CD1c-positive myeloid dendritic cell (primary cell): ENCODE measurements at regions not wholly inside any gene's neighbourhood (a gene's known extent, or its start where the extent isn't known, plus 50 kb on each side); places are given as distances from the start of the nearest gene placed in this dataset.
A peak's percentile ranks its signal among the peaks of the same experiment; 100 is the strongest.

ENCODE experiments used
- DNase-seq: peaks from one replicate; pipeline ENCODE4 v3.0.0-alpha.2; 2016; ENCODE audit errors: extremely low spot score

DNA sequence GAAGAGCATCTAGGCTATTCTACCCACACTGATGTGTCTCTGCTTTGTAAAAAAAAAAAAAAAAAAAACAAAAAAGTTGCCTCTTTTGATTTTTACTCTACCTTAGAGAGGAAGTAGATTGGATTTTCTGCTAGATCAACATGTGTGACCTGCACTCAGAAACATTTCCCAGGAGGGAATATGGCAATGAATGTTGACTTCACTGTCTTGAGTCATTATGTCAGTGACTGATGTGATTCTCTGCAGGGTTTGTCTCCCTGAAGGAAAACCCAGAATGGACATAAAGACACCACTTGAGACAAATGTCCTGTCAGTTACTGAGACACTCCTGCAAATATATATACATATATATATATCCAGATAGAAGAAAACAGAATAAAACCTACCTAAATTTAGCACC lies 370.3 kb downstream of the BMPER start:
- no peak for DNase-seq

DNA sequence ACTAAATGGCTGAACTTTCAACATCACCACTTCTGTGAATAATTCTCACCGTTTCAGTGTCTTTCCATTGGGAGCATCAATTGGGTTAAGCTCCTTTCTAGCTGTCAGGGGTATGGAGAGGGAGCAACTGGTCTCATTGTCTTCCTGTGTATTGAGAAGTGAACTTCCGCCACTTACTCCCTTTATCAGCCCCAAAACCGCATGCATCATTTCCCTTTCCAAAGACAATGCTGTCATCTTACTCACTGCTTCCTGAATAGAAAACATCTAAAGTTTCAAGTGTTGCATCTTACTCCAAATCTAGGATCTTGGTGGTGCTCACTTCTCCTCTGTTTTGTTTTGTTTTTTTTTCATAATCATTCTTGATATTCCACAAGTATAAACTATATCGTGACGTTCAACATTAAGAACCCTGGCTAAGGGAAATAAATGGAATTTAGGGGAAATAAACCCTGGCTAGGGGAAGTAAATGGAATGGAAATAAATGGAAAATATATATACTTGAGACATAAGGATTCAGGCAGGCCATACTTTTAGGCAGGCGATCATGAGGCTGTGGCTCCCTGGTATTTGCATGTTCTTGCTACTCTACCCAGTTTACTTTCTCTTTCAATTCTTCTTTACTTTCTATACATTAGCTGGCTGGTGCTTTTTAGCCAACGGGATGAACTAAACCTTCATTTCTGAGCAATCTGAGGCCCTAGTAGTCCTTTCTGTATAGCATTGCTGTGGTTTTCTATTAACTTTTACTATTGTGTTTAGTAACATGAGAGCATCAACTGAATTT lies 371.9 kb downstream of the BMPER start:
- DNase-seq, result no peak

DNA sequence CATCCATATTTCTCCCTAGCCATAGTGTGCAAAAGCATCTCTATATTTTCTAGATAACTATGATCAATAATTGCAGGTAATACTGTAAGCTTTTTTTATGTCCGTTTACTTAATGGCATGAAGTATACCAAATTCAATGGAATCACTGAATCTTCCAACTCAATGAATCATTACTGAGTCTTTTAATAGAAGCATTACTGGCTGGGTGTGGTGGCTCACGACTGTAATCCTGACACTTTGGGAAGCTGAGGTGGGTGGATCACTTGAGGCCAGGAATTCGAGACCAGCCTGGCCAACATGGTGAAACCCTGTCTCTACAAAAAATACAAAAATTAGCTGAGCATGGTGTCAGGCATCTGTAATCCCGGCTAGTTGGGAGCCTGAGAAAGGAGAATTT lies 372.5 kb downstream of the BMPER start:
- no peak for DNase-seq

DNA sequence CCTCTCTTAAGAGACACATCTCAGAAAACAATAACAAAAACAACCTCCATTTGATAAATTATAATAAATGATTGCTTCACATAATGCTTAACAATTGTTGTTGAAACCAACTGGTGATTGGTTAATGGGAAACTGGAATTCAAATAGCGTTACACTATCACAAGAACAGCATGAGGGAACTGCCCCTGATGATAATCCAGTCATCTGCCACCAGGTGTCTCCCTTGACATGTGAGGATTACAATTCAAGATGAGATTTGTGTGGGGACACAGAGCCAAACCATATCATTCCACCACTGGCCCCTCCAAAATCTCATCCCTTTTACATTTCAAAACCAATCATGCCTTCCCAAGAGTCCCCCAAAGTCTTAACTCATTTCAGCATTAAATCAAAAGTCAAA lies 375.9 kb downstream of the BMPER start:
- DNase-seq, result no peak

DNA sequence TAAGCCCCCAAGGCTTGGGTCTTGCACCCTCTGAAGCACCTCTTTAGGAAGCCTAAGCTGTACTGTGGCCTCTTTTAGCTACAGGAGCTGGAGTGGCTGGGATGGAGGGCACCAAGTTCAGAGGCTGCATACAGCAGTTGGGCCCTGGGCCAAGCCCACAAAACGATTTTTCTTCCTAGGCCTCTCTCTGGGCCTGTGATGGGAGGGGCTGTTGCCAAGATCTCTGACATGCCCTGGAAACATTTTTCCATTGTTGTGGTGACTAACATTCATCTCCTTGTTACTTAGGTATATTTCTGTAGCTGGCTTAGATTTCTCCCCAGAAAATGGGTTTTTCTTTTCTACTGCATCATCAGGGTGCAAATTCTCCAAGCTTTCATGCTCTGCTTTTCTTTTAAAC lies 375.7 kb upstream of the NPSR1 start:
- DNase-seq, result no peak

DNA sequence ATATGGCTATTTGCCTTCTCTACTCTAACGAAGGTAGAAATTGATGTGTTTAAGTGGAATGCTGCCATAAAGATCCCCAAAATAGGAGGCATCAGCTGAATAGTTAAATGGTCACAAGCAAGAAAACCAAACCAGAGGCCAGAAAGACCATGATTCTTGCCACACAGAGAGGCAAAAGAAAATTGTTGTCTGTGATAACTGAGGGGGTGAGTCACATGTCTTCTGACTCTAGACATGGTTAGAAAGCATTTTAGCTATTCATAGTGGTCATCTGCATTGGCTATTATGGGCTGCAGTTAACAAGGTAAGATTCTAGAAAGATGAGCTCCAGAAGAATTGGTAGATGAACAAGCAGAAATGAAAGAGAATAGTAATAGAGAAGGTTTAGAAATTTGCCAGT lies 361.4 kb upstream of the NPSR1 start:
- DNase-seq, result no peak

DNA sequence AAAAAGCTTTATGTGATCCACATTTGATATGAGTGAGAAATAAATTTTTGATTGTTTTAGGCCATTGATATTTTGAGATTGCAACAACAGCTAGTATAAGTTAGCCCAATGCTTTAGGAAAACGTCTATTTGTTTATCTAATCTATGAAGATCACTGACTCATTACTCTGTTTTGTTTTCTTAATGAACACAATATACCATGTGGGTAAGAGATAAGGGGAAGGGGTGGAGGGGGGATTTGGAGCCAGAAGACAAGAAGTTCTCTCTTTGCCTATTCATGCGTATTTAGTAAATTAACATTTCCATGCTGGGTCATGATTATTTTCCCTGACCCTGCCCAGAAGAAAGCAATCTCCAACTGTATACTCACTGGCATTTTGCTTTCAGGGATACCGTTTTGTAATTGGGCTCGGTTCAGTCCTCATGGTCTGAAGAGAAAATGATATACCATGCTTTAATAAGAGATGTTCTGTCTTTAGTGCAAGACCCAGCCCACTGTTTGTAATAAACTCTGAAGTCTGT lies 359.5 kb upstream of the NPSR1 start:
- no peak for DNase-seq

DNA sequence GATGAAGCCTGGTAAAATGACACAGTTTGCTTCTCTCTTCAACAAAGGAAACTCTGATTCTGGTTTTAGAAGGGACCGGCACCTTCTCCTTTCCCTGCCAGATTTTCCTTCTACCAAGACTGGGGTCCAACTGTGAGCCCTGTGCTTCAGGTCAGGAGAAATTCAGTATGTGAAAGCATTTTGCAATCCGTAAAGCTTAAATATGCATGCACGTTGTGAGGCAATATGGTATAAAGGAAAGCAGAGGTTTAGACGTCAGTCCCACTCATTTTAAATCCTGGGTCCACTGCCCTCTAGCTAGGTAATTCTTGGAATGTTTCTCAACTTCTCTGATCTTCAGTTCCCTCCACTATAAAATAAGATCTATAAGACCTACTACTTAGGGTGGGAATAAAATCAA lies 359.0 kb upstream of the NPSR1 start:
- DNase-seq, result no peak

DNA sequence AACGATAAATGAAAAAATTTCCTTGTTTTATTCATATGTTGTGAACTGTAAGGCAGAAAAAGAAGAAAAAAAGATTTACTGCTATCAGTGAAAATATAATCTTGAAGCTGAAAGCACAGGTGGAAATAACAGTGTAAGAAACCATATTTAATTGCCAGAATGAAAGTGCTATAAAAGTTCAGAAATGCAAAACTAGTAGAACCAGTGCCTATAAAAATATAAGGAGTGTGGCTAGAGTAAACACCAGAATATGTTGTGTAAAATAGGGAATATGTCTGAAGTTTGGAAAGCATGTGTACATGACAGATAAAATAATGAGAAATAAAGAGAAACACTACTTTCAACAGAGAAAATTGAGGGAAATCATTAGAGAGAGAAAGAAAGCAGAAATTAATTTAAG lies 350.5 kb upstream of the NPSR1 start:
- DNase-seq, result no peak

DNA sequence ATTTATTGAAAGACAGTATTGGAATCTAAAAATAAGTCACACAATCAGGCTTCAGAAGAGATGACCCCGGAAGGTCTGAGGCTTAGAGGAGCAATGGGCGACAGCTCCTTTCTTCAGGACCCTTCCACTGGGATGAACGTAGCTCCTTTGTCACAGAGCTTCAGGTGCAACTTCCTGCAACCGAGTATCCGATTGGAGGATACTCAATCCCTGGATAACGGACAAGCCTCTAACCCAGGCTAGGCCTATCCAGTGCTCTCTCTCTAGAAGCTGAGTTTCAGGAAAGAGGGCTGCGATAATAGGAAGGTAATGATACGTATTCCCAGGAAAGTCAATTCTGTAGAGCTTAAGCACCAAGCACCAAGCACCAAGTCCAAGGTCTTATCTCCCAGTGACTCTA lies 349.4 kb upstream of the NPSR1 start:
- no peak for DNase-seq

DNA sequence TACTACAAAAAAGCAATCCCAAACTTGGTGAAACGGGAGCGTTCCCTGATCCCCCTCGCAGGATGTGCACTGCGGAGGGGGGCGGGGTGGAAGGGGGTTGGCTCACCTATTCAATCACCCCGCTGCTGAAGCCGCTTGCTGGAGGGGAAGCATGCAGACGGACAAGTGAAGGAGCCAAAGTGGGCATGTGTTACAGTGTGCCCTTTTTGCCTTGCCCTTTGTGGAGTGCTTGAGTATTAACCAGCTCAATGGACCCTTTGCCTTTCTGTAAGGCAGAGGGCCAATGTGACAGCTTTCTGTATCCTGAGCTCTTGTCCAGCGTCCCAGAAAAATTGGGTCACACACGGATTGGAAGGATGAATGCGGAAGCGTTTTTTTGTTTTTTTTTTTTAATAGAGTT lies 348.9 kb upstream of the NPSR1 start:
- no peak for DNase-seq

DNA sequence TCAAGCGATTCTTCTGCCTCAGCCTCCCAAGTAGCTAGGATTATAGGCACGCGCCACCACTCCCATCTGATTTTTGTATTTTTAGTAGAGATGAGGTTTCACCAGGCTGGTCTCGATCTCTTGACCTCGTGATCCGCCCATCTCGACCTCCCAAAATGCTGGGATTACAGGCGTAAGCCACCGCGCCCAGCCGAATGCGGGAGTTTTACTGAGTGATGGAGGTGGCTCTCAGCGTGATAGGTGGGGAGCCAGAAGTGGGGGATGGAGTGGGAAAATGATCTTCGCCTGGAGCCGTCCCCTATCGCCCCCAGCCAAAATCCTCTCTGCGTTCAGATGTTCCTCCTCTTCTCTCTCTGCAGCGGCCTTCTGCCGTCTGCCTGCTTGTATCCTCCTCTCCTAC lies 348.4 kb upstream of the NPSR1 start:
- no peak for DNase-seq

DNA sequence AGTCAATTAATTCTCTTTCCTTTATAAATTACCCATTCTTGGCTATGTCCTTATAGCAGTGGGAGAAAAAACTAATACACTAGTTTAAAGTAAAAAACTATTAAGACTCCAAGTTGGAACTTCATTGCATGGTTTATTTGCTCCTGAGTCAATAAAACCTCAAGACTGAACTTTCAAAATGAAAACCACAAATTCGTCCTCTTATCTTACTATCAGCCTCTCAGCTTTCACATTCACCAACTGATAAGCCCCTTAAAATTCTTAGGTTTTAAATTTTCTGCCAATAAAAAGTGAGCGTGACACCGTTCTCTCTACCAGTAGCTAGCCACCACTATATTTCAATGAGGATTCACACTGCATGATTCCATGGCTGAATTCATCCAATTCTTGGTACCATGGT lies 346.4 kb upstream of the NPSR1 start:
- no peak for DNase-seq

DNA sequence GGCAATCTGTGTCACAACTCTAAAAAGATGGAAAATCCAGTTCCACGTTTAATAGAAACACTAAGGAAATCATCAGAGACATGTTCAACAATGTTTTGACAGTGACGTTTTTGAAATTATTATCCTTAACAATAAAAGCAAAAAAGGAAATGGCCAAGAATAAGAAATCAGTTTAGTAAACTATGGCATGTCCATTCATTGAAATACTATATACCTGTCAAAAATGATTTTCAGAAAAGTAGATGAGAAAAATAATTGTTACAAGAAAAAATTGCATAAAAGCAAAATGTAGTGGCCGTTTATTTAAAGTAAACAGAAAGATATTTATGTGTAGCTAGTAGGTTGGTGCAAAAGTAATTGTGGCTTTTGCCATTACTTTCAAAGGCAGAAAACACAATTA lies 345.4 kb upstream of the NPSR1 start:
- DNase-seq, result no peak

DNA sequence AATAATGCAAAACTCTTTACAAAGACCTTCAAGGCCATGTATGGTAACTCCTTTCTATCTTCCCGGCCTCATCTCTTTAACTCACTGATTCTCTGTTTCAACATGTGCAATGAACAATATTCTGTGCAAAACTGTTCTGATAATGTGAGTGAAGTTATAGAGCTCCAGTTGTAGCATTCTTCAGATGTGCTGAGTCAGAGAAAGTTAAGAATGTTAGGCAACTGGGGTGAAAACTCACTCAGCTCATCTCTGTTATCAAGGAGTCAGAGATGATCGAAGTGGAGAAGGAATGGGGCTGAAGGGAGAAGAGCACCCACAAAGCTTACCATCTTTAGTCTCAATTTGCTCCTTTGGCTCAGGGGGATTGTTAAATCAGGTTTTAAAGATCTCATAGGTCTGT lies 344.7 kb upstream of the NPSR1 start:
- DNase-seq, result no peak

DNA sequence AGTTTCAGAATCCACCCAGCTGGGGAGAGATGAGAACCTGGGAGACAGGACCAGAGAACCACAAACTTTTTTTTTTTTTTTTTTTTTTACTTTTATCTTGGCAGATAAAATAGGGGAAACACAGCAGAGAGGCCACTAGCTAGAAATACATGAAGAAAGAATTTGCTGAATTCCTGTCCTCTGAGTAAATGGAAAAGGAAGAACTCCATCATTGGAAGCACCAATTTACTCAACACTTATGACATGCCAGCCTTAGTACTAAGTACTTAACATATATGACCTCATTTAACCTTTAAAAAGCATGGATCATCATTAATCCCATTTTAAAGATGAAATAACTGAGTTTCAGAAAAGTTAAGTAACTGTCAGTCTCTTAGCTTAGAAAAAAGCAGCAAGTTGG lies 343.0 kb upstream of the NPSR1 start:
- no peak for DNase-seq

DNA sequence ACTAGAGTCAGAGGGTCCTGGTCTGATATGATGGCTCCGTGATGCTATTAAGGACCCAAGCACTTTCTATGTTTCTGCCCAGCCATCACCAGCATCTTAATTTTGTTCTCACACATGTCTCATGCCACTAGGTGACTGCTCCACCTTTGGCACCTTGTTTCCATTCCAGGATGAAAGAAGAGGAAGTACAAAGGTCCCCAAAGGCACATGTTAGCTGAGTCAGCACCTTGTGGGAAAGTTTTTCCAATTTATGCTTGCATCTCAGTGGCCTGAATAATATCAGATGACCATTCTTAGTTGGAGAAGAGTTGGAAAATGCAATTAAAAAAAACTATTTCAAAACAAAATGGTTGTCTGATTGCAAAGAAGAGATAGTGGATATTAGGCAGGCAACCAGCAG lies 341.0 kb upstream of the NPSR1 start:
- DNase-seq, result no peak

DNA sequence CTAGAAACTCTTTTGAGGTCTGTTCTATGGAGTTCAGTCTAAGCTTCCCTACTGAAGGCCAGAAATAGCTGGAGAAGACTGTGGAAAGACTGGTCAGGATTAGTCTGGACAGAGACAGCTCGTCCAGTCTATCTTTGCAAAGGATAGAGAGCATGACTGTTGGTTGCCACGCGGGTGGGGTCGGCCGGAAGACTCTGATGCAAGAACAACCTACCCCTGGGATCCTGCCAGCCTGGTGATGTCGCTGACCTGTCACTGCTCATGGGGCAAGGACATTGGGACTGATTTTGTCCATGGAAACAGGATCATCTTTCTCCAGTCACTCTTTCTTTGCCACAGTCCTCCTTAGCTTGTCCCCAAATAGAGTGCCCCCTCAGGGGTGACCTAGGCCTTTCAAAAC lies 337.6 kb upstream of the NPSR1 start:
- no peak for DNase-seq

DNA sequence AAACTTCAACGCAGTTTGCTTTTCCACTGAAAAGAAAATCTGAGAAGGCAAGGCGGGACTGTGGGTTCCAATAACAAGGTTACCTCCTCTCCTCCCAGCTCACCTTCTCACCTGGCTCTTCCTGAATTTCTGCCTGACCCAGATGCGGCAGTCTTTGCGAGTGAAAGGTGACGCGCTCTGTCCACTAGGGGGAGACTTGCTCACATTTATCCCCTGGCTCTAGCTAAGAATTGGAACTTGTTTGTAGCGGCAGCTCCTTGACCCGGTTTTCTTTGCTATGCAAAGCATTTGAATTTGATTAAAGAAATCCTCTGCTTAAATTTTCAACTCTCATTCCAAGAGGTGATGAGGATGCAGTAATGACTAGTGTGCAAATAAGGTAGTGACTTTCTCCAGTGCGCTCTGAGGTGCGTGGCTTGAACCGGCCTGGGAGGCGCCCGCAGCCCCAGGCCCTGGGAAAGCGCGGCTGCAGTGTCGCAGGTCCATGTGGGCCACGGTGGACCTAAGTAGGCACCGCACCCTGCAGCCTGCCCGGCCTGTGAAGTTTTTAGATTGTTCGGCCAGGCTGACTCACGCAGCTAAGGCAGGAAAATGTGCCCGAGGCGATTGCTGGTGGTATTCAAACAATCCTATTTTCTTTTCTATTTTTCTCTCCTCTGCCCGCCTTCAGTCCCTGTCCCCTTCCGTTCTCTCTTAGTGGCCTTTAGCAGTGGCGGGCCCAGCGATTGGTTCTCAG lies 336.9 kb upstream of the NPSR1 start:
- DNase-seq, result peak; percentile 20

DNA sequence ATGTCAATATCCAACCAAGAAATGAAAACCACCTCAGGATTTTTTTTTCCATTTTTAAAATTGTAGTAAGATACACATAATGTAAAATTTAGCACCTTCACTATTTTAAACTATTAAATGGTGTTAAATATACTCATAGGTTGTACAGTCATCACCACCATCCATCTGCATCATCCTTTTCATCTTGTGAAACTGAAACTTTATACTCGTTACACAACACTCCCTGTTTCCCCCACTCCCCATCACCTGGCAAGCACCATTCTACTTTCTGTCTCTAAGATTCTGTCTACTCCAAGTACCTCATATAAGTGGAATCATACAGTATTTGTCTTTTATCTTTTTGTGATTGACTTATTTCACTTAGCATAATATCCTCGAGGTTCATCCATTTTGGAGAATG lies 335.2 kb upstream of the NPSR1 start:
- no peak for DNase-seq

DNA sequence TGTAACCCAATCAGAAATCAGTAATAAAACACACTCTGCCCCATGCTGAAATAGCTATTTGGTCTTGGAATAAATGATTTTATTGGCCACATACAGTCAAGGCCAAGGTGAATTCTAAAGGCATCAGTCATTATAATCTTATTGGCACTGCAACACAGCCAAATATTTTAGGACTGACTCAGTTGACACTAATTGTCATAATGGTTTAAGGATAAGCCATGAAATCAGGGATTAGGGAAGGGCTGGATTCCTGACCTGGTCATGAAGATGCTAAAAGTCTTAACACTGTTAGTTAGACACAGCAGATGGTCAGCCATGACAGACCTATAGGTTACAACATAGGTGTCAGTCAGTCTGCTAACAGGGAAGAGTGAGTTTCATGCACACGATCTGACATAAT lies 330.3 kb upstream of the NPSR1 start:
- no peak for DNase-seq

DNA sequence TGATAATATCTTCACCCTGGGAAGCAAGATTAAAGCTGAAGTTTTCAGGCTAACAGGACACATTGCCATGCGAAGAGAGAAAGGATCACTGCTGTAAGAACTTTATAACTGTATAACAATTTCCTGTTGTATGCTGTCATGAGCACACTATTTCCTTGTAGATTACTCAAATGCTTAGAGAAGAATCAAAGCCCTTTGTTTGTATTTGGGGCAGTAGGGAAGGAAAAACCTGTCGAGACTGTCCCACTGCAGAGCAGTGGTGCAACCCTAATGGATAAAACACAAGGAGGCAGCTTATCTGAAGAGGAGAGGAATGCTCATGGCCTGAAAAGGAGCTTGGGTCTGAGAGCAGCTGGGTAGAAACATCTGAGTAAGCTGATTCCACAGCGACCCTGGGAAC lies 327.7 kb upstream of the NPSR1 start:
- no peak for DNase-seq

DNA sequence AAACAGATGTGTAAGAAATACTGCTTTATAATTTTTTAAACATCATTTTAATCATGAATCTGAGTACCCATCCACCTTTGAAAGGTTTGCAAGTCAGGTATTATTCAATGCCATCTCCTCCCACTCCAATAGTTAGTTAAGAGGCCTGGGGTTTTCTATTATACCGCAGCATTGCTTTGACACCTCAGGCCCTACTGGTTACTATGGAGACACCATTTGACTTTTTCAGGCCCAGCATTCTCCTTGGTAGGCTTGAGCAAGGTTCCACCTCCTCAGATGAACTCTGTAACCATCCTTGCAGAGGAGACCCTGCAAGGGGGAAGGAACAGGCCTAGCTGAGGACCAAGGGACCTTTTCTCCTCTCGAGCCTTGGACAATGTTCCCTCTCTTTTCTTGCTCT lies 326.9 kb upstream of the NPSR1 start:
- no peak for DNase-seq
